CD4-positive, CD25-positive, alpha-beta regulatory T cell (primary cell): ENCODE measurements at regions not wholly inside any gene's neighbourhood (a gene's known extent, or its start where the extent isn't known, plus 50 kb on each side); places are given as distances from the start of the nearest gene placed in this dataset.
"Not testable (repeated sequence)": the region's sequence is repeated elsewhere in the genome, so short reads cannot be mapped to it uniquely, and the experiment has no call there.

Experiments
- ATAC-seq, 2 donors: fragments of 150-1000 bp; cut with Tn5 transposase; one replicate each; pipeline ENCODE4 v1.10.0; 2021; ENCODE audit warnings: low read depth in 2 of 2, moderate number of reproducible peaks in 2 of 2, moderate library complexity in 1 of 2
- DNase-seq, 3 donors: peaks; one replicate each; pipeline versions ENCODE4 v3.0.0 to v3.0.0-alpha.2; 2012 to 2022; ENCODE audit warnings: mixed read lengths in 1 of 3
- H3K27ac ChIP-seq: one replicate; pipeline ENCODE4 v1.7.0; 2013; ENCODE audit warnings: mild to moderate bottlenecking, low read length; ENCODE audit not compliant: insufficient read depth, poor library complexity, severe bottlenecking
- H3K27me3 ChIP-seq: one replicate; pipeline ENCODE4 v1.7.0; 2013; ENCODE audit warnings: low read length; ENCODE audit not compliant: control insufficient read depth, insufficient read depth
- H3K36me3 ChIP-seq: one replicate; pipeline ENCODE4 v1.7.0; 2013; ENCODE audit warnings: mild to moderate bottlenecking, low read length, moderate library complexity; ENCODE audit not compliant: control insufficient read depth, insufficient read depth
- H3K4me1 ChIP-seq: 2 replicates; pipeline ENCODE4 v1.7.0; 2013; ENCODE audit warnings: mild to moderate bottlenecking, low read length; ENCODE audit not compliant: insufficient read depth, control insufficient read depth, poor library complexity, severe bottlenecking
- H3K4me3 ChIP-seq: one replicate; pipeline ENCODE4 v1.7.0; 2013; ENCODE audit warnings: low read depth, mild to moderate bottlenecking, low read length, moderate library complexity
- H3K9me3 ChIP-seq, 2 experiments: 1 replicate in 1 of 2; 2 replicates in 1 of 2; pipeline ENCODE4 v1.7.0; 2013; ENCODE audit warnings: low read length in 2 of 2, mild to moderate bottlenecking in 1 of 2, moderate library complexity in 1 of 2; ENCODE audit not compliant: control insufficient read depth in 2 of 2
- H3K27ac Mint-ChIP-seq, 3 donors: one replicate each; pipeline ENCODE4 v1.8.0; 2020 to 2022; ENCODE audit warnings: mild to moderate bottlenecking in 3 of 3, mixed read lengths in 3 of 3, moderate library complexity in 2 of 3
- H3K27me3 Mint-ChIP-seq: one replicate; pipeline ENCODE4 v1.8.0; 2022; ENCODE audit warnings: mild to moderate bottlenecking, mixed read lengths
- H3K36me3 Mint-ChIP-seq: one replicate; pipeline ENCODE4 v1.8.0; 2020; ENCODE audit warnings: mixed read lengths
- H3K4me1 Mint-ChIP-seq, 4 donors: one replicate each; pipeline ENCODE4 v1.8.0; 2020 to 2022; ENCODE audit warnings: mixed read lengths in 4 of 4, mild to moderate bottlenecking in 1 of 4
- H3K4me3 Mint-ChIP-seq, 4 donors: one replicate each; pipeline ENCODE4 v1.8.0; 2020 to 2022; ENCODE audit warnings: mild to moderate bottlenecking in 4 of 4, mixed read lengths in 4 of 4, moderate library complexity in 3 of 4
- H3K9me3 Mint-ChIP-seq, 7 donors: one replicate each; pipeline ENCODE4 v1.8.0; 2020 to 2022; ENCODE audit warnings: mixed read lengths in 7 of 7, mild to moderate bottlenecking in 3 of 7, moderate library complexity in 2 of 7

- no peaks in the 10 kb centered on the region for H3K27me3 ChIP-seq
- Mint-ChIP-seq H3K9me3 (peaks cover 0 to 3% (median 0%) of the 10 kb centered on the region in 7 donors), H3K27ac (no peak overlapping the region), H3K4me3 (no peak overlapping the region), H3K27me3 (peaks cover 8% of the 10 kb centered on the region), H3K36me3 (no peaks in the 10 kb centered on the region), H3K4me1 (no peaks in the 10 kb centered on the region)
- no peak overlapping the region for H3K4me3 ChIP-seq
- H3K9me3 ChIP-seq: no peaks in the 10 kb centered on the region
- H3K36me3 ChIP-seq: no peaks in the 10 kb centered on the region
- H3K27ac ChIP-seq: no peak overlapping the region
- ATAC-seq (no peak), DNase-seq (no peak)
- no peaks in the 10 kb centered on the region for H3K4me1 ChIP-seq
These were observed 149.7 kb downstream of the TXNL1 start for GRCh38 chr18:56488739-56489138.

DNA sequence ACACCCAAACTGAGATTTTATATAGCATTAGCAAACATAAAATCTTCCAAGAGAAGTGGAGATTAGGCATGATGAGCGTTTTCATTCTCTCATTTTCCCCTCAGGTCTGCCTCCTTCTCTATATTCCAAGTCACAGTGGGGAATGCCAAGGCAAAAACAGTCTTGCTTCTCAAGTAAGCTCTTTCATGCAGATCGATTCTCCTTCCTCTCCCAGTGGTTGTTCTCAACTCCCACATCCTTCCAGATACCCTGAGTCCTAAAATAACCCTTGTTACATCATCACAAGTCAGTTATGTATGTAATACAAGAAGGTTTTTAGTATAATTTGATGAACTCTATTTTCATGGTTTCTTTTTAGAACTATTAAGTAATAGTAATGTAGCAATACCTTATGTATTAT is 150.6 kb downstream of the TXNL1 start:
- no peaks in the 10 kb centered on the region for H3K4me1 ChIP-seq
- H3K27ac ChIP-seq: no peak overlapping the region
- H3K27me3 Mint-ChIP-seq: no peaks in the 10 kb centered on the region
- H3K9me3 Mint-ChIP-seq: peaks cover 0 to 3% (median 0%) of the 10 kb centered on the region in 7 donors
- H3K27ac Mint-ChIP-seq: no peak overlapping the region
- no peak overlapping the region for H3K4me3 Mint-ChIP-seq
- H3K36me3 Mint-ChIP-seq: no peaks in the 10 kb centered on the region
- DNase-seq (no peak), ATAC-seq (no peak)
- no peaks in the 10 kb centered on the region for H3K9me3 ChIP-seq
- H3K36me3 ChIP-seq: no peaks in the 10 kb centered on the region
- H3K27me3 ChIP-seq: no peaks in the 10 kb centered on the region
- no peak overlapping the region for H3K4me3 ChIP-seq
- no peaks in the 10 kb centered on the region for H3K4me1 Mint-ChIP-seq

- Mint-ChIP-seq H3K4me1 (no peaks in the 10 kb centered on the region), H3K4me3 (no peak overlapping the region), H3K27me3 (no peaks in the 10 kb centered on the region), H3K27ac (no peak overlapping the region), H3K9me3 (peaks cover 0 to 4% (median 0%) of the 10 kb centered on the region in 7 donors), H3K36me3 (no peaks in the 10 kb centered on the region)
- ATAC-seq (no peak), DNase-seq (no peak)
- Histone ChIP-seq H3K27ac (no peak overlapping the region), H3K4me3 (no peak overlapping the region), H3K27me3 (no peaks in the 10 kb centered on the region), H3K36me3 (no peaks in the 10 kb centered on the region), H3K4me1 (no peaks in the 10 kb centered on the region), H3K9me3 (no peaks in the 10 kb centered on the region)
These were observed 155.0 kb downstream of the TXNL1 start for GRCh38 chr18:56483386-56483785.

DNA sequence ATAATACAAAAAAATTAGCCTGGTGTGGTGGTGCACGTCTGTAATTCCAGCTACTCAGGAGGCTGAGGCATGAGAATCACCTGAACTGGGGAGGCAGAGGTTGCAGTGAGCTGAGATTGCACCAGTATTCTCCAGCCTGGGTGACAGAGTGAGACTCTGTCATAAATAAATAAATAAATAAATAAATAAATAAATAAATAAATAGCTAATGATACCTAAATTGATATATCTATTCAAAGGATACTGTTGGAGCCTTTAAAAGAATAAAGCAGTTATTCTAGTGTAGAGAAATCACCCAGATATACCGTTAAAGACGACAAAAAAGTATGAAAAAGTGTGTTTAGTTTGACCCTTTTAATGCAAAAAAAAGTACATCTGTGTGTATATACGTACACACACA is 155.6 kb downstream of the TXNL1 start:
- not testable (repeated sequence) for H3K9me3 ChIP-seq, H3K4me3 ChIP-seq, H3K27me3 ChIP-seq, H3K4me1 Mint-ChIP-seq, H3K36me3 Mint-ChIP-seq, H3K27me3 Mint-ChIP-seq, ATAC-seq, H3K27ac Mint-ChIP-seq, DNase-seq, H3K4me1 ChIP-seq, H3K27ac ChIP-seq, H3K4me3 Mint-ChIP-seq, H3K9me3 Mint-ChIP-seq, H3K36me3 ChIP-seq

DNA sequence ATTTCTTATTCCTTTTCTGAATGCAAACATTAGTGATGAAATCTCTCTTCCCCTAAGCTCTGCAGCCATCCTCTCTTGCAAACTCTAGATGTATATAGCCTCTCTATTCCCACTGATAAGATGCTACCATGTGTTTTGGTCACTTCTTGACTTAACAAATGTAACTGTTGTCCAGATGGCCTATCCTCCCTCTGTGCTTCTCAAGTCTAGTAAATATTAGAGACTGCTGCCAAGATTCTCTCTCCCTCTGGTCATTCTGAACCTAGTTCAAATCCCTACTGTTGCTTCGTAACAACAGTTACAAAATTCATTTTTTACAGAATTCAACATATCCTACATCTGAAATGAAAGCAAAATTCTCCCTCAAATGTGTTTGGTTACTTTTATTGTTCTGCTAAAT is 156.6 kb downstream of the TXNL1 start:
- DNase-seq: no peak
- Mint-ChIP-seq H3K36me3 (no peaks in the 10 kb centered on the region), H3K4me3 (no peak overlapping the region), H3K4me1 (no peaks in the 10 kb centered on the region), H3K9me3 (peaks cover 0 to 3% (median 1%) of the 10 kb centered on the region in 7 donors), H3K27ac (no peak overlapping the region), H3K27me3 (no peaks in the 10 kb centered on the region)
- H3K27me3 ChIP-seq: no peaks in the 10 kb centered on the region
- no peak overlapping the region for H3K4me3 ChIP-seq
- H3K27ac ChIP-seq: no peak overlapping the region
- no peak for ATAC-seq
- no peaks in the 10 kb centered on the region for H3K9me3 ChIP-seq
- no peaks in the 10 kb centered on the region for H3K36me3 ChIP-seq
- no peaks in the 10 kb centered on the region for H3K4me1 ChIP-seq

GRCh38 chr18:56479841-56480240 is 158.6 kb downstream of the TXNL1 start:
- no peak for ATAC-seq
- H3K4me3 ChIP-seq: no peak overlapping the region
- DNase-seq: no peak
- no peaks in the 10 kb centered on the region for H3K27me3 Mint-ChIP-seq
- no peaks in the 10 kb centered on the region for H3K9me3 ChIP-seq
- no peaks in the 10 kb centered on the region for H3K36me3 Mint-ChIP-seq
- H3K4me1 Mint-ChIP-seq: no peaks in the 10 kb centered on the region
- no peaks in the 10 kb centered on the region for H3K4me1 ChIP-seq
- H3K9me3 Mint-ChIP-seq: peaks cover 0 to 3% (median 1%) of the 10 kb centered on the region in 7 donors
- no peak overlapping the region for H3K27ac ChIP-seq
- H3K36me3 ChIP-seq: no peaks in the 10 kb centered on the region
- no peak overlapping the region for H3K4me3 Mint-ChIP-seq
- no peaks in the 10 kb centered on the region for H3K27me3 ChIP-seq
- no peak overlapping the region for H3K27ac Mint-ChIP-seq

DNA sequence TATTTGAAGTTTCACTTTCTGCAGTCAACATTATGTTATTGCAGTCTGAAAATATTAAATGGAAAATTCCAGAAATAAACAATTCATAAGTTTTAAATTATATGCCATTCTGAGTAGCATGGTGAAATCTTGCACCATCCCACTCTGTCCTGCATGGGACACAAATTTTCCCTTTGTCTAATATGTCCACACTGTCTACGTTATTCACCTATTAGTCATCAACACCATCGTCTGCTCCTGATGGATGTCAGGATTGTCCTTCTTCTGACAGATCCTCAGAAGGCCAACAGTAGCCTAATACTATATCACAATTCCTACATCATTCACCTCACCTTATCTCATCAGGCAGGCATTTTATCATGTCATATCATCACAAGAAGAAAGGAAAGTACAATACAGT is 163.1 kb downstream of the TXNL1 start:
- Histone ChIP-seq H3K9me3 (no peaks in the 10 kb centered on the region), H3K27ac (no peak overlapping the region), H3K4me3 (no peak overlapping the region), H3K4me1 (no peaks in the 10 kb centered on the region), H3K27me3 (no peaks in the 10 kb centered on the region), H3K36me3 (no peaks in the 10 kb centered on the region)
- no peaks in the 10 kb centered on the region for H3K36me3 Mint-ChIP-seq
- DNase-seq: no peak
- no peak for ATAC-seq
- no peaks in the 10 kb centered on the region for H3K27me3 Mint-ChIP-seq
- H3K4me3 Mint-ChIP-seq: no peak overlapping the region
- H3K4me1 Mint-ChIP-seq: no peaks in the 10 kb centered on the region
- peaks cover 0 to 3% (median 0%) of the 10 kb centered on the region in 7 donors for H3K9me3 Mint-ChIP-seq
- H3K27ac Mint-ChIP-seq: no peak overlapping the region

DNA sequence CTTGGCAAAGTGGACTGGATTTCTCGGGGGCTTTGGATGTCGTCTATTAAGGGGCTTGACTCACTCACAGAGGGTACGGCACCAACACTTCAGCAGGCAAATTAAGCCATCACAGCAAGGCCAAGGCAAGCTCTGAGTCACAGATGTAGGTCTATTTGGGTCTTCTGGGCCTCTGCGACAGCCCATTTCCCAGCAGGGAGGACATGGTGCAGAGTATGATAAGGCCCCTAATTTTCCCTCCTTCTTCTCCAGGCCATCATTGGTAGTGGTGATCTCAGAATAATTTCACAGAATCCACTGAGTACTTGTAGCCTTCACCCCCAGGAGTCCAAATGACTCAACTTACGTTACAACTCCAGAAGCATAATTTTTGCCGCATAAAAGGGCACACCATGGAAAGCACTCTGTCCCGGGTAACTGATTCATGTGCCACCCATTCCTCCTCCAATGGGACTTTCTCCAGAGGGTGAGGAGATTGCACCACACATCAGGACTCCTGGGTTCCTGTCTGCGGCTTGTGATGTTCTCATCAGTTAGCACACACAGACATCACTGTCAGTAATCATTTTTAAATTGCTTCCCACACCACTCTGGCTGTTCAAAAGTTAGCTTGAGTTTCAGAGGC is 164.9 kb downstream of the TXNL1 start:
- no peaks in the 10 kb centered on the region for H3K36me3 ChIP-seq
- no peaks in the 10 kb centered on the region for H3K36me3 Mint-ChIP-seq
- H3K27ac ChIP-seq: no peak overlapping the region
- H3K27me3 ChIP-seq: no peaks in the 10 kb centered on the region
- H3K9me3 ChIP-seq: no peaks in the 10 kb centered on the region
- no peak overlapping the region for H3K4me3 ChIP-seq
- H3K4me1 ChIP-seq: no peaks in the 10 kb centered on the region
- no peak overlapping the region for H3K27ac Mint-ChIP-seq
- H3K9me3 Mint-ChIP-seq: peaks cover 0 to 4% (median 0%) of the 10 kb centered on the region in 7 donors
- no peaks in the 10 kb centered on the region for H3K4me1 Mint-ChIP-seq
- DNase-seq (no peak), ATAC-seq (no peak)
- H3K4me3 Mint-ChIP-seq: no peak overlapping the region
- no peaks in the 10 kb centered on the region for H3K27me3 Mint-ChIP-seq
